ENCODE measurements at regions not wholly inside any gene's neighbourhood (a gene's known extent, or its start where the extent isn't known, plus 50 kb on each side); places are given as distances from the start of the nearest gene placed in this dataset.
"Not testable (repeated sequence)": the region's sequence is repeated elsewhere in the genome, so short reads cannot be mapped to it uniquely, and the experiment has no call there.

GRCh38 chr3:158026236-158026635, 80.0 kb downstream of the SHOX2 start:
- DNase-seq (no peak), ATAC-seq (no peak)
- Mint-ChIP-seq H3K27me3 (no peaks in the 10 kb centered on the region), H3K4me1 (no peaks in the 10 kb centered on the region), H3K36me3 (ENCODE audit: low read depth) (no peaks in the 10 kb centered on the region), H3K27ac (no peak overlapping the region), H3K9me3 (peaks cover 21% of the 10 kb centered on the region), H3K4me3 (no peak overlapping the region)

GRCh38 chr3:158019897-158020296, 86.3 kb downstream of the SHOX2 start:
- not testable (repeated sequence) for H3K27ac Mint-ChIP-seq; H3K9me3 Mint-ChIP-seq; H3K4me3 Mint-ChIP-seq; DNase-seq; H3K36me3 Mint-ChIP-seq (ENCODE audit: low read depth); ATAC-seq; H3K4me1 Mint-ChIP-seq; H3K27me3 Mint-ChIP-seq

- no peak for DNase-seq
- Mint-ChIP-seq H3K9me3 (peaks cover 10% of the 10 kb centered on the region), H3K36me3 (ENCODE audit: low read depth) (no peaks in the 10 kb centered on the region), H3K27ac (no peak overlapping the region), H3K27me3 (peaks cover 2% of the 10 kb centered on the region), H3K4me3 (no peak overlapping the region), H3K4me1 (no peaks in the 10 kb centered on the region)
- ATAC-seq = no peak
Observed at GRCh38 chr3:158018462-158018861, 87.8 kb downstream of the SHOX2 start.

- H3K9me3 Mint-ChIP-seq = peaks cover 31% of the 10 kb centered on the region
- DNase-seq (no peak), ATAC-seq (no peak)
- H3K27me3 Mint-ChIP-seq = no peaks in the 10 kb centered on the region
- H3K4me3 Mint-ChIP-seq = no peak overlapping the region
- H3K27ac Mint-ChIP-seq = no peak overlapping the region
- H3K36me3 Mint-ChIP-seq (ENCODE audit: low read depth) = no peaks in the 10 kb centered on the region
- H3K4me1 Mint-ChIP-seq = no peaks in the 10 kb centered on the region
Observed at GRCh38 chr3:158012901-158013300, 93.3 kb downstream of the SHOX2 start.

- DNase-seq = no peak
- no peaks in the 10 kb centered on the region for H3K36me3 Mint-ChIP-seq (ENCODE audit: low read depth)
- ATAC-seq = no peak
- peaks cover 16% of the 10 kb centered on the region for H3K9me3 Mint-ChIP-seq
- peaks cover 3% of the 10 kb centered on the region for H3K27me3 Mint-ChIP-seq
- H3K4me3 Mint-ChIP-seq = no peak overlapping the region
- no peaks in the 10 kb centered on the region for H3K4me1 Mint-ChIP-seq
- H3K27ac Mint-ChIP-seq = no peak overlapping the region
Observed at GRCh38 chr3:158005391-158006100, 100.7 kb downstream of the SHOX2 start.

- DNase-seq (no peak), ATAC-seq (no peak)
- Mint-ChIP-seq H3K4me1 (no peaks in the 10 kb centered on the region), H3K36me3 (ENCODE audit: low read depth) (no peaks in the 10 kb centered on the region), H3K9me3 (peaks cover 27% of the 10 kb centered on the region), H3K4me3 (no peak overlapping the region), H3K27ac (no peak overlapping the region), H3K27me3 (peaks cover 3% of the 10 kb centered on the region)
Observed at GRCh38 chr3:157999246-157999645, 107.0 kb downstream of the SHOX2 start.

GRCh38 chr3:157982359-157982758, 123.9 kb downstream of the SHOX2 start:
- peaks cover 2% of the 10 kb centered on the region for H3K27me3 Mint-ChIP-seq

GRCh38 chr3:157981819-157982218, 124.4 kb downstream of the SHOX2 start:
- Mint-ChIP-seq H3K4me1 (no peaks in the 10 kb centered on the region), H3K27me3 (peaks cover 2% of the 10 kb centered on the region), H3K4me3 (no peak overlapping the region), H3K36me3 (ENCODE audit: low read depth) (no peaks in the 10 kb centered on the region), H3K9me3 (no peaks in the 10 kb centered on the region), H3K27ac (no peak overlapping the region)
- no peak for DNase-seq
- no peak for ATAC-seq

More at GRCh38 chr3:157982359-157982758, 123.9 kb downstream of the SHOX2 start:
- no peak for ATAC-seq
- peaks cover 1% of the 10 kb centered on the region for H3K9me3 Mint-ChIP-seq
- no peaks in the 10 kb centered on the region for H3K4me1 Mint-ChIP-seq
- no peak for DNase-seq
- H3K4me3 Mint-ChIP-seq = no peak overlapping the region
- no peaks in the 10 kb centered on the region for H3K36me3 Mint-ChIP-seq (ENCODE audit: low read depth)
- no peak overlapping the region for H3K27ac Mint-ChIP-seq

GRCh38 chr3:157979022-157979421, 127.2 kb downstream of the SHOX2 start:
- Mint-ChIP-seq H3K36me3 (ENCODE audit: low read depth) (no peaks in the 10 kb centered on the region), H3K4me1 (no peaks in the 10 kb centered on the region), H3K27ac (no peak overlapping the region), H3K4me3 (no peak overlapping the region), H3K9me3 (no peaks in the 10 kb centered on the region), H3K27me3 (no peaks in the 10 kb centered on the region)
- no peak for DNase-seq
- no peak for ATAC-seq

- Mint-ChIP-seq H3K4me1 (no peaks in the 10 kb centered on the region), H3K36me3 (ENCODE audit: low read depth) (no peaks in the 10 kb centered on the region), H3K4me3 (no peak overlapping the region), H3K27me3 (no peaks in the 10 kb centered on the region), H3K27ac (no peak overlapping the region), H3K9me3 (no peaks in the 10 kb centered on the region)
- ATAC-seq = no peak
- no peak for DNase-seq
Observed at GRCh38 chr3:157961665-157962064, 144.6 kb downstream of the SHOX2 start.

GRCh38 chr3:157958457-157958856, 147.8 kb downstream of the SHOX2 start:
- Mint-ChIP-seq H3K27ac (no peak overlapping the region), H3K36me3 (ENCODE audit: low read depth) (no peaks in the 10 kb centered on the region), H3K4me1 (no peaks in the 10 kb centered on the region), H3K4me3 (no peak overlapping the region), H3K27me3 (no peaks in the 10 kb centered on the region), H3K9me3 (no peaks in the 10 kb centered on the region)
- DNase-seq (no peak), ATAC-seq (no peak)

- no peak for ATAC-seq
- no peaks in the 10 kb centered on the region for H3K9me3 Mint-ChIP-seq
- H3K27me3 Mint-ChIP-seq = no peaks in the 10 kb centered on the region
- no peak overlapping the region for H3K27ac Mint-ChIP-seq
- no peaks in the 10 kb centered on the region for H3K4me1 Mint-ChIP-seq
- H3K36me3 Mint-ChIP-seq (ENCODE audit: low read depth) = no peaks in the 10 kb centered on the region
- DNase-seq = no peak
- H3K4me3 Mint-ChIP-seq = no peak overlapping the region
Observed at GRCh38 chr3:157956850-157957249, 149.4 kb downstream of the SHOX2 start.

GRCh38 chr3:157956176-157956575, 150.0 kb downstream of the SHOX2 start:
- Mint-ChIP-seq H3K36me3 (ENCODE audit: low read depth) (no peaks in the 10 kb centered on the region), H3K27ac (no peak overlapping the region), H3K9me3 (no peaks in the 10 kb centered on the region), H3K4me3 (no peak overlapping the region), H3K27me3 (no peaks in the 10 kb centered on the region), H3K4me1 (no peaks in the 10 kb centered on the region)
- ATAC-seq (no peak), DNase-seq (no peak)

- no peaks in the 10 kb centered on the region for H3K27me3 Mint-ChIP-seq
- DNase-seq = no peak
- no peak overlapping the region for H3K4me3 Mint-ChIP-seq
- H3K36me3 Mint-ChIP-seq (ENCODE audit: low read depth) = no peaks in the 10 kb centered on the region
- H3K4me1 Mint-ChIP-seq = no peaks in the 10 kb centered on the region
- H3K27ac Mint-ChIP-seq = no peak overlapping the region
- no peaks in the 10 kb centered on the region for H3K9me3 Mint-ChIP-seq
- no peak for ATAC-seq
Observed at GRCh38 chr3:157953565-157953964, 152.7 kb downstream of the SHOX2 start.

GRCh38 chr3:157948605-157949383, 157.4 kb downstream of the SHOX2 start:
- no peaks in the 10 kb centered on the region for H3K27me3 Mint-ChIP-seq
- no peaks in the 10 kb centered on the region for H3K4me1 Mint-ChIP-seq
- ATAC-seq (no peak), DNase-seq (no peak)
- H3K9me3 Mint-ChIP-seq = no peaks in the 10 kb centered on the region
- H3K4me3 Mint-ChIP-seq = no peak overlapping the region
- no peak overlapping the region for H3K27ac Mint-ChIP-seq
- H3K36me3 Mint-ChIP-seq (ENCODE audit: low read depth) = no peaks in the 10 kb centered on the region
